ENCODE measurements at regions not wholly inside any gene's neighbourhood (a gene's known extent, or its start where the extent isn't known, plus 50 kb on each side); places are given as distances from the start of the nearest gene placed in this dataset.

DNA sequence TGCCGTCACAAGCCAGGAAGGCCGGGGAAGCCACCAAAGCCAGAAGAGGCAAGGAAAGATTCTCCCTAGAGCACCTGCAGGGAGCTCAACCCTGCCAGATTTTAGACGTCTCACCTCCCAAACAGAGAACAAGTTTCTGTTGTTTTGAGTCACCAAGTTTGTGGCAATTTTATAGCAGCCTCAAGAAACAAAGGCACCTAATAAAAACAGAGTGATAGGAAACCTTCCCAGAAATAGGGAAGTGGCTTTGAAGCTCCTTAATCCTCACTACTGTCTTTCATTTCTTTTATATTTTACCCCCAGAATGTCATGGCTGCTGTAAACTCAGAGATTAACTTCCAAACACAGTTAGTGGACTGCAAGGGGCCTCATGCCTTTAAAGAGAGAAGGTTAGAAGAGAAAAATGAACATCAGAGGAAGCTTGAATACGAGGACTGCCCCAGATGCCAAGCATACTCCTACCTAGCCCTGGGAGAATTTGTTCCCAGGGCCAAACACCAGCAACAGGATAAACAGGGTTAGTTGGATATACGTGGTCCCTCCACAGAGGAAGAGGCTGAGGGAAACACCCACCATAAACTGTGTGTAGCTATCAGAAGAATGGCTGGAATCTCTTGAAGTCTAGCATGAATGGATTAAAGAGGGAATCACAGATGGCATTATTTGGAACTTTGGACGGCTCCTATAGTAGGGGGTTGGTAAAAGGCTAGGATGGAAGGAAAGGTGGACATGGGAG is 148.3 kb downstream of the KCNA5 start:
- no peak for DNase-seq (ENCODE audit: low read depth)
- no peak overlapping the region for H3K4me3 ChIP-seq (ENCODE audit: low read depth, low read length)
- TF ChIP-seq, protein P1, sequence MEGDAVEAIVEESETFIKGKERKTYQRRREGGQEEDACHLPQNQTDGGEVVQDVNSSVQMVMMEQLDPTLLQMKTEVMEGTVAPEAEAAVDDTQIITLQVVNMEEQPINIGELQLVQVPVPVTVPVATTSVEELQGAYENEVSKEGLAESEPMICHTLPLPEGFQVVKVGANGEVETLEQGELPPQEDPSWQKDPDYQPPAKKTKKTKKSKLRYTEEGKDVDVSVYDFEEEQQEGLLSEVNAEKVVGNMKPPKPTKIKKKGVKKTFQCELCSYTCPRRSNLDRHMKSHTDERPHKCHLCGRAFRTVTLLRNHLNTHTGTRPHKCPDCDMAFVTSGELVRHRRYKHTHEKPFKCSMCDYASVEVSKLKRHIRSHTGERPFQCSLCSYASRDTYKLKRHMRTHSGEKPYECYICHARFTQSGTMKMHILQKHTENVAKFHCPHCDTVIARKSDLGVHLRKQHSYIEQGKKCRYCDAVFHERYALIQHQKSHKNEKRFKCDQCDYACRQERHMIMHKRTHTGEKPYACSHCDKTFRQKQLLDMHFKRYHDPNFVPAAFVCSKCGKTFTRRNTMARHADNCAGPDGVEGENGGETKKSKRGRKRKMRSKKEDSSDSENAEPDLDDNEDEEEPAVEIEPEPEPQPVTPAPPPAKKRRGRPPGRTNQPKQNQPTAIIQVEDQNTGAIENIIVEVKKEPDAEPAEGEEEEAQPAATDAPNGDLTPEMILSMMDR (IDR thresholded peaks at IDR 0.05; ENCODE audit: insufficient read depth, low read depth, low read length, missing control alignments): no peak

DNA sequence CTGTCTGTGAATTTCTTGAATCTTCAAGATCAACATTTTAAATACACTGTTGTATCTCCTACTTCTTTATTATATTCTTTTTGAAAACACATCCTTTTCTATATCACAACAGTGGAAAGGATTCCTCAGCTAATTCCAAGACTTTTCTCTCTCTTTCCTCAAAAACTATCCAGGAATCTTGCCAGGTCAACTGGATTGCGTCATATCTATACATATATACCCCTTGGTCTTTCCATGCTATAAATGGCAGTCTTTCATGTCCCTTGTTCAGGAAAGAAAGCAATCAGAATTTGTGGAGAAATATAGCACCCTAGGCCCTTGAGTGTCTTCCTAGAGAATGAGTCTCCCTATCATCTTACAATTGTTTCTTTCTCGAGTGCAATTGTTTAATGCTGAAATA is 149.0 kb downstream of the KCNA5 start:
- no peak overlapping the region for H3K4me3 ChIP-seq (ENCODE audit: low read depth, low read length)
- TF ChIP-seq, protein P1 (IDR thresholded peaks at IDR 0.05; ENCODE audit: insufficient read depth, low read depth, low read length, missing control alignments): no peak
- no peak for DNase-seq (ENCODE audit: low read depth)

DNA sequence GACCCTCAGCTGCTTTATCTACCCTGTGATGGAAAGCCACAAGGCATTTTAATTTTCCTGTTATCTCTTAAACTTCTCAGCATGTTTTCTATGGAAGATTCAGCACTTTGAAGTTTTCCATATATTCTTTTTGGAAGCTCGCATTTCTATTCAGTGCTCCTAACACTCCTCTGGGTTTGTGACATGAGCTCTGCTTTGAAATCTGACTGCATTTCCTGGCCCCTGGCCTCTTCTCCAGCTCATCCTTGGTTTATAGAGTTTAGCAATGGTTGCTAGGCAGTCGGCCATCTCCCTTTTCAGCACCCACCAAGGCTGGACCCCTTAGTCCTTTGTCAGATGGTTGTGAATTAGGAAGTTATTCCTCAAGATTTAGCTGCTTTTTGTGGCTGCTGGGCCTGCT is 150.6 kb downstream of the KCNA5 start:
- H3K4me3 ChIP-seq (ENCODE audit: low read depth, low read length): no peak overlapping the region
- no peak for DNase-seq (ENCODE audit: low read depth)
- TF ChIP-seq, protein P1 (IDR thresholded peaks at IDR 0.05; ENCODE audit: insufficient read depth, low read depth, low read length, missing control alignments): no peak

DNA sequence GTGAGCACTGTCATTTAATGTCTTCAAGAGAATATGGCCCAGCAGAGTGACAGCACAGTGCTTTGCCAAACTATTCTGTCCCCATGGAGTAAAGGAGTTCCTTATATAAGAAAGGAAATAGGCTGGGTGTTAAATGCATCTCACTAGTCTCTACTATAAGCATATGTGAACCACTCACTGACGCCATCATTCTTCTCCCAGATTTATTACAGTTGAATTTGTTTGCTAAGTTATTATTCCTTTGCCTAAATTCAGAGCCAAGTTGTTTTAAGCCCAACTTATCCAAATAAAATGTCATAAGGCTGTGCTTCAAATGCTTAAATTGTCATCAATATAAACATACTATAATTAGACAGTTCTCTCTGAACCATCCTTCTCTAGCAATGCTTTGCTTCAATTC is 151.6 kb downstream of the KCNA5 start:
- no peak overlapping the region for H3K4me3 ChIP-seq (ENCODE audit: low read depth, low read length)
- DNase-seq (ENCODE audit: low read depth): no peak
- TF ChIP-seq, protein P1 (IDR thresholded peaks at IDR 0.05; ENCODE audit: insufficient read depth, low read depth, low read length, missing control alignments): no peak

DNA sequence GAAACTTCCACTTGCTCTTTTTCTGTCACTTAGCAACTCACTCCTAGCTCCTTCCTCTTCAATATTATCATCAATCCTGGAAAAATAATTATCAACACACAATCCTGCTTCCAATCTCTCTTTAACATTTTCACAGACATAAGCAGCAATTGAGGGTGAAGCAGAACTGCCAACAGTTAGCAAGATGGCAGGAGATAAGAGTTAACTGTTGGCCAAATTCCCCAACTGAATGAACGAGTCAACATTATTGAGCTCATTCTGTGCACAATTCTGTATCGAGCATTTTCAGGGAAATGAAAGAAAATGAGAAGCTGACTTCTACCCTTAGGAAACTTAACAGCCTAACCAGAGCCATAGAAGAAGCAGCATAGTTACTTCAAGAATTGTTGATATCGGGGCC is 152.0 kb downstream of the KCNA5 start:
- DNase-seq (ENCODE audit: low read depth): no peak
- TF ChIP-seq, protein P1 (IDR thresholded peaks at IDR 0.05; ENCODE audit: insufficient read depth, low read depth, low read length, missing control alignments): no peak
- no peak overlapping the region for H3K4me3 ChIP-seq (ENCODE audit: low read depth, low read length)

DNA sequence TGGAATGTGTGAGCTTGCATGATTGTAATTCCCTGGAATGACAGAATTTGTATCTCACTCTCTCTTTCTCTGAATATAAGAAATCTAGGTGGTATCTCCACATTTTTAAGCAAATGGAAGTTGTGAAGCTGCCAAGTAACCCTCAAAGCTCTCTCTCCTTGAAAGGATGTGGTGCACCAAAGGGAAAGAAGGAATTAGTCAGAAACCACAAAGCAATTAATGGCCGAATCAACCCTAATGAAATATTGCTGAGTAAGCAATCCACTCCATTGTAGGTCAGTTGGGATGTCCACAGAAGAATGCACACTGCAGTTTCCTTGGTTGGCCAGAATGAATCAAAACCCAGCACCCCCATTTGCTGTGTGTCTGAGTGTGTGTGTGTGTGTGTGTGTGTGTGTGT is 153.5 kb downstream of the KCNA5 start:
- TF ChIP-seq, protein P1 (IDR thresholded peaks at IDR 0.05; ENCODE audit: insufficient read depth, low read depth, low read length, missing control alignments): no peak
- H3K4me3 ChIP-seq (ENCODE audit: low read depth, low read length): no peak overlapping the region
- no peak for DNase-seq (ENCODE audit: low read depth)

DNA sequence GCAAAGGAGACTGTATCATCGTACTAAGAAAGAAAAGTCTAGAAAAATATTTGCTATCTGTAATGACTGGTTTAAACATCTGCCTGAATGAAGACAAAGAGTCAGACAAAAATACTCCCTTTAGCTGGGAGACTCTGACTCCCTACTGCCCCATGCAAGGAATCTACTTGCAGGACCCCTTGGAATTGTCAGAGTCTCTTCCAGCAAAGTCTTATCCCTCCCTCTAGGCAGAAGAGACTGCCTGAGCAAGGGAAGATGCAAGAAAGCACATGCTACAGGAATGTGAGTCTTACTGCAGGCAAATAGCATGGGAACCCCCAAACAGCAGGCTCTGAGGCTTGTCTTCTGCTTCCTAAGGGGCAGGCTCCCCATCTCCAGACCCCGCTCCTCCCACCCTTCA is 154.0 kb downstream of the KCNA5 start:
- DNase-seq (ENCODE audit: low read depth): no peak
- no peak overlapping the region for H3K4me3 ChIP-seq (ENCODE audit: low read depth, low read length)
- TF ChIP-seq, protein P1 (IDR thresholded peaks at IDR 0.05; ENCODE audit: insufficient read depth, low read depth, low read length, missing control alignments): no peak

Measured in GM12865 (cell line).